PC-9 (cell line): ENCODE measurements at regions not wholly inside any gene's neighbourhood (a gene's known extent, or its start where the extent isn't known, plus 50 kb on each side); places are given as distances from the start of the nearest gene placed in this dataset.

Experiments used
- BruUV-seq: library from RNA; stranded (reverse); fragments of 400-500 nt; replicated peaks from 2 replicates; lab custom pipeline; 2021; lab: Mats Ljungman, UMichigan
- CTCF ChIA-PET: fragments of 300-600 bp; sonication (Branson Sonifier 250); formaldehyde crosslinking; loops from one replicate; lab custom pipeline; 2022; ENCODE audit warnings: antibody characterized with exemption; lab: Charles Lee
- POLR2A ChIA-PET: fragments of 300-600 bp; sonication (Branson Sonifier 250); formaldehyde crosslinking; loops from one replicate; lab custom pipeline; 2022; ENCODE audit warnings: antibody characterized with exemption; ENCODE audit not compliant: unreplicated experiment; lab: Charles Lee
- DNase-seq, 2 experiments: peaks; one replicate each; pipeline versions ENCODE4 v3.0.0 to v3.0.0-alpha.2; 2015 to 2022; ENCODE audit warnings: mixed read lengths in 1 of 2
- H2AFZ ChIP-seq: fragments of 200-600 bp; sonication (generic); 2 replicates; pipeline ENCODE4 v1.8.1; 2017; ENCODE audit warnings: antibody characterized with exemption
- H3F3A ChIP-seq: fragments of 200-600 bp; sonication (generic); 2 replicates; pipeline ENCODE4 v1.8.1; 2017; ENCODE audit warnings: antibody characterized with exemption, mild to moderate bottlenecking, low read depth; ENCODE audit not compliant: insufficient read depth
- H3K27ac ChIP-seq: fragments of 200-600 bp; sonication (generic); 2 replicates; pipeline ENCODE4 v1.6.1; 2016; ENCODE audit warnings: mixed run types
- H3K27me3 ChIP-seq: fragments of 200-600 bp; sonication (generic); 2 replicates; pipeline ENCODE4 v1.6.1; 2016; ENCODE audit warnings: low read depth, mixed run types; ENCODE audit not compliant: insufficient read depth
- H3K36me3 ChIP-seq: fragments of 200-600 bp; sonication (generic); 2 replicates; pipeline ENCODE4 v1.6.1; 2016; ENCODE audit warnings: low read depth, mixed run types
- H3K4me1 ChIP-seq: fragments of 200-600 bp; sonication (generic); replicated peaks from 2 replicates; pipeline ENCODE4 v1.6.1; 2016; ENCODE audit warnings: mixed run types; ENCODE audit not compliant: insufficient read depth
- H3K4me2 ChIP-seq: fragments of 200-600 bp; sonication (generic); 2 replicates; pipeline ENCODE4 v1.6.1; 2017; ENCODE audit warnings: mixed run types
- H3K4me3 ChIP-seq: fragments of 200-600 bp; sonication (generic); 2 replicates; pipeline ENCODE4 v1.6.1; 2016; ENCODE audit warnings: mixed run types
- H3K79me2 ChIP-seq: fragments of 200-600 bp; sonication (generic); 2 replicates; pipeline ENCODE4 v1.6.1; 2017; ENCODE audit warnings: low read depth, mixed run types
- H3K9me2 ChIP-seq: fragments of 200-600 bp; sonication (generic); 2 replicates; pipeline ENCODE4 v1.8.1; 2017; ENCODE audit warnings: mild to moderate bottlenecking; ENCODE audit not compliant: insufficient read depth
- H3K9me3 ChIP-seq: fragments of 200-600 bp; sonication (generic); 2 replicates; pipeline ENCODE4 v1.8.1; 2016; ENCODE audit warnings: low read depth; ENCODE audit not compliant: insufficient read depth
- H4K20me1 ChIP-seq: fragments of 200-600 bp; sonication (generic); 2 replicates; pipeline ENCODE4 v1.8.1; 2017; ENCODE audit not compliant: insufficient read depth
- CTCF ChIP-seq: fragments of 200-600 bp; sonication (generic); conservative IDR thresholded peaks from 2 replicates; pipeline ENCODE4 v1.6.1; 2017; ENCODE audit warnings: mixed run types, antibody characterized with exemption, mild to moderate bottlenecking, moderate library complexity
- EZH2 ChIP-seq: fragments of 200-600 bp; sonication (generic); IDR thresholded peaks from 2 replicates; pipeline ENCODE4 v1.8.0; 2017; ENCODE audit warnings: antibody characterized with exemption, low read depth
- intact Hi-C: fragments of 100-400 bp; cut with micrococcal nuclease; formaldehyde crosslinking; loops from one replicate; pipeline ENCODE4 v1.10.0; 2022; ENCODE audit not compliant: unreplicated experiment

GRCh38 chr13:40387775-40388174 lies 278.7 kb downstream of the FOXO1 start:
- no peaks in the 10 kb centered on the region for H3K9me3 ChIP-seq
- ChIA-PET POLR2A (no interaction called here), CTCF (no interaction called here)
- H3K36me3 ChIP-seq = no peaks in the 10 kb centered on the region
- no peak for TF ChIP-seq CTCF
- no peak for TF ChIP-seq EZH2
- H3F3A ChIP-seq = no peaks in the 10 kb centered on the region
- H3K9me2 ChIP-seq = no peaks in the 10 kb centered on the region
- H3K4me2 ChIP-seq = no peak overlapping the region
- BruUV-seq = no TSS peak
- H3K27me3 ChIP-seq = no peaks in the 10 kb centered on the region
- intact Hi-C loops = no loop called here
- H2AFZ ChIP-seq = no peak overlapping the region
- no peaks in the 10 kb centered on the region for H3K4me1 ChIP-seq
- no peak overlapping the region for H3K4me3 ChIP-seq
- H4K20me1 ChIP-seq = no peaks in the 10 kb centered on the region
- DNase-seq = no peak
- no peaks in the 10 kb centered on the region for H3K79me2 ChIP-seq
- H3K27ac ChIP-seq = no peak overlapping the region

GRCh38 chr13:40388617-40389016 lies 277.8 kb downstream of the FOXO1 start:
- no TSS peak for BruUV-seq
- H3K79me2 ChIP-seq = no peaks in the 10 kb centered on the region
- POLR2A ChIA-PET = no interaction called here
- no peaks in the 10 kb centered on the region for H4K20me1 ChIP-seq
- intact Hi-C loops = no loop called here
- no peak for DNase-seq
- H3K9me3 ChIP-seq = no peaks in the 10 kb centered on the region
- H3K4me3 ChIP-seq = no peak overlapping the region
- no peaks in the 10 kb centered on the region for H3K4me1 ChIP-seq
- no peak overlapping the region for H3K4me2 ChIP-seq
- H3K36me3 ChIP-seq = no peaks in the 10 kb centered on the region
- H3K9me2 ChIP-seq = no peaks in the 10 kb centered on the region
- TF ChIP-seq EZH2 (no peak), CTCF (no peak)
- H2AFZ ChIP-seq = no peak overlapping the region
- no peaks in the 10 kb centered on the region for H3F3A ChIP-seq
- no peak overlapping the region for H3K27ac ChIP-seq
- CTCF ChIA-PET = no interaction called here
- H3K27me3 ChIP-seq = no peaks in the 10 kb centered on the region

GRCh38 chr13:40389081-40389641 lies 277.3 kb downstream of the FOXO1 start:
- Histone ChIP-seq H3K27ac (no peak overlapping the region), H3K4me3 (no peak overlapping the region), H3K9me3 (no peaks in the 10 kb centered on the region), H3K79me2 (no peaks in the 10 kb centered on the region), H2AFZ (no peak overlapping the region), H4K20me1 (no peaks in the 10 kb centered on the region), H3F3A (no peaks in the 10 kb centered on the region), H3K36me3 (no peaks in the 10 kb centered on the region), H3K4me1 (no peaks in the 10 kb centered on the region), H3K4me2 (no peak overlapping the region), H3K27me3 (no peaks in the 10 kb centered on the region), H3K9me2 (no peaks in the 10 kb centered on the region)
- POLR2A ChIA-PET = no interaction called here
- no TSS peak for BruUV-seq
- no peak for DNase-seq
- CTCF ChIA-PET = no interaction called here
- TF ChIP-seq CTCF (no peak), EZH2 (no peak)
- intact Hi-C loops = no loop called here
